ENCODE measurements at regions not wholly inside any gene's neighbourhood (a gene's known extent, or its start where the extent isn't known, plus 50 kb on each side); places are given as distances from the start of the nearest gene placed in this dataset.

GRCh38 chr3:56890448-56891091 is 88.8 kb upstream of the ARHGEF3 start:
- TF ChIP-seq, protein P1, sequence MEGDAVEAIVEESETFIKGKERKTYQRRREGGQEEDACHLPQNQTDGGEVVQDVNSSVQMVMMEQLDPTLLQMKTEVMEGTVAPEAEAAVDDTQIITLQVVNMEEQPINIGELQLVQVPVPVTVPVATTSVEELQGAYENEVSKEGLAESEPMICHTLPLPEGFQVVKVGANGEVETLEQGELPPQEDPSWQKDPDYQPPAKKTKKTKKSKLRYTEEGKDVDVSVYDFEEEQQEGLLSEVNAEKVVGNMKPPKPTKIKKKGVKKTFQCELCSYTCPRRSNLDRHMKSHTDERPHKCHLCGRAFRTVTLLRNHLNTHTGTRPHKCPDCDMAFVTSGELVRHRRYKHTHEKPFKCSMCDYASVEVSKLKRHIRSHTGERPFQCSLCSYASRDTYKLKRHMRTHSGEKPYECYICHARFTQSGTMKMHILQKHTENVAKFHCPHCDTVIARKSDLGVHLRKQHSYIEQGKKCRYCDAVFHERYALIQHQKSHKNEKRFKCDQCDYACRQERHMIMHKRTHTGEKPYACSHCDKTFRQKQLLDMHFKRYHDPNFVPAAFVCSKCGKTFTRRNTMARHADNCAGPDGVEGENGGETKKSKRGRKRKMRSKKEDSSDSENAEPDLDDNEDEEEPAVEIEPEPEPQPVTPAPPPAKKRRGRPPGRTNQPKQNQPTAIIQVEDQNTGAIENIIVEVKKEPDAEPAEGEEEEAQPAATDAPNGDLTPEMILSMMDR (conservative IDR thresholded peaks at IDR 0.05): no peak
- no peak for TF ChIP-seq EZH2 (IDR thresholded peaks at IDR 0.05; ENCODE audit: low read depth)
